ENCODE measurements at regions not wholly inside any gene's neighbourhood (a gene's known extent, or its start where the extent isn't known, plus 50 kb on each side); places are given as distances from the start of the nearest gene placed in this dataset.

- Mint-ChIP-seq H3K4me1 (ENCODE audit: low read depth) (no peaks in the 10 kb centered on the region), H3K9me3 (ENCODE audit: insufficient read depth) (no peaks in the 10 kb centered on the region), H3K4me3 (no peak overlapping the region), H3K27ac (no peak overlapping the region), H3K36me3 (ENCODE audit: low read depth) (no peaks in the 10 kb centered on the region), H3K27me3 (ENCODE audit: low read depth) (no peaks in the 10 kb centered on the region)
- no peak for DNase-seq
- no peak for ATAC-seq
- CTCF ChIA-PET: no interaction called here
- POLR2A ChIA-PET: no interaction called here
Observed at GRCh38 chr18:71136487-71136886, 847.6 kb downstream of the SOCS6 start.

- CTCF ChIA-PET: no interaction called here
- POLR2A ChIA-PET: no interaction called here
- Mint-ChIP-seq H3K4me1 (ENCODE audit: low read depth) (no peaks in the 10 kb centered on the region), H3K36me3 (ENCODE audit: low read depth) (no peaks in the 10 kb centered on the region), H3K4me3 (no peak overlapping the region), H3K9me3 (ENCODE audit: insufficient read depth) (no peaks in the 10 kb centered on the region), H3K27me3 (ENCODE audit: low read depth) (no peaks in the 10 kb centered on the region), H3K27ac (no peak overlapping the region)
- ATAC-seq (no peak), DNase-seq (no peak)
Observed at GRCh38 chr18:71134122-71134521, 845.3 kb downstream of the SOCS6 start.

- no peaks in the 10 kb centered on the region for H3K4me1 Mint-ChIP-seq (ENCODE audit: low read depth)
- ChIA-PET POLR2A (no interaction called here), CTCF (no interaction called here)
- H3K4me3 Mint-ChIP-seq: no peak overlapping the region
- no peaks in the 10 kb centered on the region for H3K36me3 Mint-ChIP-seq (ENCODE audit: low read depth)
- ATAC-seq (no peak), DNase-seq (no peak)
- H3K27ac Mint-ChIP-seq: no peak overlapping the region
- no peaks in the 10 kb centered on the region for H3K9me3 Mint-ChIP-seq (ENCODE audit: insufficient read depth)
- H3K27me3 Mint-ChIP-seq (ENCODE audit: low read depth): no peaks in the 10 kb centered on the region
Observed at GRCh38 chr18:71131918-71132317, 843.1 kb downstream of the SOCS6 start.

GRCh38 chr18:71130351-71130750 lies 841.5 kb downstream of the SOCS6 start:
- H3K36me3 Mint-ChIP-seq (ENCODE audit: low read depth): no peaks in the 10 kb centered on the region
- H3K9me3 Mint-ChIP-seq (ENCODE audit: insufficient read depth): no peaks in the 10 kb centered on the region
- CTCF ChIA-PET: no interaction called here
- POLR2A ChIA-PET: no interaction called here
- ATAC-seq (no peak), DNase-seq (no peak)
- no peaks in the 10 kb centered on the region for H3K27me3 Mint-ChIP-seq (ENCODE audit: low read depth)
- H3K4me3 Mint-ChIP-seq: no peak overlapping the region
- no peaks in the 10 kb centered on the region for H3K4me1 Mint-ChIP-seq (ENCODE audit: low read depth)
- H3K27ac Mint-ChIP-seq: no peak overlapping the region

- H3K27ac Mint-ChIP-seq: no peak overlapping the region
- H3K36me3 Mint-ChIP-seq (ENCODE audit: low read depth): no peaks in the 10 kb centered on the region
- H3K4me3 Mint-ChIP-seq: no peak overlapping the region
- DNase-seq (no peak), ATAC-seq (no peak)
- H3K27me3 Mint-ChIP-seq (ENCODE audit: low read depth): no peaks in the 10 kb centered on the region
- ChIA-PET CTCF (no interaction called here), POLR2A (no interaction called here)
- peaks cover 5% of the 10 kb centered on the region for H3K9me3 Mint-ChIP-seq (ENCODE audit: insufficient read depth)
- no peaks in the 10 kb centered on the region for H3K4me1 Mint-ChIP-seq (ENCODE audit: low read depth)
Observed at GRCh38 chr18:71125581-71125980, 836.7 kb downstream of the SOCS6 start.

GRCh38 chr18:71116535-71116934 lies 827.7 kb downstream of the SOCS6 start:
- Mint-ChIP-seq H3K27ac (no peak overlapping the region), H3K4me1 (ENCODE audit: low read depth) (no peaks in the 10 kb centered on the region)
- POLR2A ChIA-PET: no interaction called here

GRCh38 chr18:71115261-71115660 lies 826.4 kb downstream of the SOCS6 start:
- Mint-ChIP-seq H3K4me3 (no peak overlapping the region), H3K4me1 (ENCODE audit: low read depth) (no peaks in the 10 kb centered on the region), H3K27ac (no peak overlapping the region), H3K27me3 (ENCODE audit: low read depth) (no peaks in the 10 kb centered on the region), H3K36me3 (ENCODE audit: low read depth) (no peaks in the 10 kb centered on the region), H3K9me3 (ENCODE audit: insufficient read depth) (peaks cover 3% of the 10 kb centered on the region)
- ATAC-seq: no peak
- ChIA-PET CTCF (no interaction called here), POLR2A (no interaction called here)
- DNase-seq: no peak

More at GRCh38 chr18:71116535-71116934, 827.7 kb downstream of the SOCS6 start:
- no peak for DNase-seq
- CTCF ChIA-PET: no interaction called here
- ATAC-seq: no peak
- Mint-ChIP-seq H3K36me3 (ENCODE audit: low read depth) (no peaks in the 10 kb centered on the region), H3K9me3 (ENCODE audit: insufficient read depth) (peaks cover 5% of the 10 kb centered on the region), H3K27me3 (ENCODE audit: low read depth) (no peaks in the 10 kb centered on the region), H3K4me3 (no peak overlapping the region)

- Mint-ChIP-seq H3K9me3 (ENCODE audit: insufficient read depth) (peaks cover 3% of the 10 kb centered on the region), H3K27me3 (ENCODE audit: low read depth) (no peaks in the 10 kb centered on the region), H3K4me3 (no peak overlapping the region), H3K27ac (no peak overlapping the region), H3K36me3 (ENCODE audit: low read depth) (no peaks in the 10 kb centered on the region), H3K4me1 (ENCODE audit: low read depth) (no peaks in the 10 kb centered on the region)
- ChIA-PET POLR2A (no interaction called here), CTCF (no interaction called here)
- DNase-seq: no peak
- ATAC-seq: no peak
Observed at GRCh38 chr18:71114550-71115210, 825.8 kb downstream of the SOCS6 start.

- ChIA-PET POLR2A (no interaction called here), CTCF (no interaction called here)
- H3K4me1 Mint-ChIP-seq (ENCODE audit: low read depth): no peaks in the 10 kb centered on the region
- ATAC-seq (no peak), DNase-seq (no peak)
- no peaks in the 10 kb centered on the region for H3K27me3 Mint-ChIP-seq (ENCODE audit: low read depth)
- no peaks in the 10 kb centered on the region for H3K36me3 Mint-ChIP-seq (ENCODE audit: low read depth)
- no peaks in the 10 kb centered on the region for H3K9me3 Mint-ChIP-seq (ENCODE audit: insufficient read depth)
- H3K4me3 Mint-ChIP-seq: no peak overlapping the region
- no peak overlapping the region for H3K27ac Mint-ChIP-seq
Observed at GRCh38 chr18:71107244-71107643, 818.4 kb downstream of the SOCS6 start.

GRCh38 chr18:71106701-71107100 lies 817.9 kb downstream of the SOCS6 start:
- Mint-ChIP-seq H3K4me3 (no peak overlapping the region), H3K9me3 (ENCODE audit: insufficient read depth) (no peaks in the 10 kb centered on the region), H3K27me3 (ENCODE audit: low read depth) (no peaks in the 10 kb centered on the region), H3K36me3 (ENCODE audit: low read depth) (no peaks in the 10 kb centered on the region), H3K4me1 (ENCODE audit: low read depth) (no peaks in the 10 kb centered on the region), H3K27ac (no peak overlapping the region)
- no peak for ATAC-seq
- ChIA-PET CTCF (no interaction called here), POLR2A (no interaction called here)
- DNase-seq: no peak

- no peak overlapping the region for H3K27ac Mint-ChIP-seq
- H3K4me1 Mint-ChIP-seq (ENCODE audit: low read depth): no peaks in the 10 kb centered on the region
- ChIA-PET POLR2A (no interaction called here), CTCF (no interaction called here)
- no peaks in the 10 kb centered on the region for H3K27me3 Mint-ChIP-seq (ENCODE audit: low read depth)
- no peaks in the 10 kb centered on the region for H3K9me3 Mint-ChIP-seq (ENCODE audit: insufficient read depth)
- no peaks in the 10 kb centered on the region for H3K36me3 Mint-ChIP-seq (ENCODE audit: low read depth)
- H3K4me3 Mint-ChIP-seq: no peak overlapping the region
- ATAC-seq (no peak), DNase-seq (no peak)
Observed at GRCh38 chr18:71105994-71106546, 817.2 kb downstream of the SOCS6 start.

- ATAC-seq (no peak), DNase-seq (no peak)
- Mint-ChIP-seq H3K27ac (no peak overlapping the region), H3K4me1 (ENCODE audit: low read depth) (no peaks in the 10 kb centered on the region), H3K4me3 (no peak overlapping the region), H3K27me3 (ENCODE audit: low read depth) (no peaks in the 10 kb centered on the region), H3K36me3 (ENCODE audit: low read depth) (no peaks in the 10 kb centered on the region), H3K9me3 (ENCODE audit: insufficient read depth) (no peaks in the 10 kb centered on the region)
- ChIA-PET CTCF (no interaction called here), POLR2A (no interaction called here)
Observed at GRCh38 chr18:71105078-71105819, 816.4 kb downstream of the SOCS6 start.

- no peak for DNase-seq
- Mint-ChIP-seq H3K36me3 (ENCODE audit: low read depth) (no peaks in the 10 kb centered on the region), H3K4me1 (ENCODE audit: low read depth) (no peaks in the 10 kb centered on the region), H3K27ac (no peak overlapping the region), H3K4me3 (no peak overlapping the region), H3K9me3 (ENCODE audit: insufficient read depth) (no peaks in the 10 kb centered on the region), H3K27me3 (ENCODE audit: low read depth) (no peaks in the 10 kb centered on the region)
- ChIA-PET CTCF (no interaction called here), POLR2A (no interaction called here)
- no peak for ATAC-seq
Observed at GRCh38 chr18:71079606-71080005, 790.8 kb downstream of the SOCS6 start.

Data from activated CD8-positive, alpha-beta T cell treated with anti-CD3 and anti-CD28 coated beads, Interleukin-2, amount 10 ng/mL, durations not matched to agents 7 days and 5 days (primary cell).